Sigmoid colon (tissue), 4 donors: ENCODE measurements at regions not wholly inside any gene's neighbourhood (a gene's known extent, or its start where the extent isn't known, plus 50 kb on each side); places are given as distances from the start of the nearest gene placed in this dataset.

Experiments used
- CTCF ChIP-seq, 4 experiments: fragments of 450-650 bp in 3 of 4; fragments of 200-600 bp in 1 of 4; IDR thresholded peaks; one replicate each; pipeline ENCODE4 v1.5.1; 2016 to 2019; ENCODE audit warnings: antibody characterized with exemption in 4 of 4, mild to moderate bottlenecking in 3 of 4, moderate library complexity in 2 of 4
- POLR2AphosphoS5 ChIP-seq, 4 donors: sonication (generic); formaldehyde crosslinking; IDR thresholded peaks; one replicate each; pipeline ENCODE4 v1.6.1; 2017; ENCODE audit warnings: antibody characterized with exemption in 4 of 4

- TF ChIP-seq CTCF (IDR thresholded peaks at IDR 0.05), result no peak
- TF ChIP-seq POLR2AphosphoS5 (IDR thresholded peaks at IDR 0.05), result no peak
These were observed 743.3 kb upstream of the CDH6 start for GRCh38 chr5:30450153-30450552.
